ENCODE measurements at regions not wholly inside any gene's neighbourhood (a gene's known extent, or its start where the extent isn't known, plus 50 kb on each side); places are given as distances from the start of the nearest gene placed in this dataset.

- Histone ChIP-seq H3K9me3 (no peaks in the 10 kb centered on the region), H3K4me1 (no peaks in the 10 kb centered on the region), H3K36me3 (no peaks in the 10 kb centered on the region), H3K27ac (no peak overlapping the region), H3K27me3 (no peaks in the 10 kb centered on the region), H3K4me3 (replicated peaks in 1 of 3) (no peak overlapping the region)
- no peak for DNase-seq
- 90 to 98% methylated on average over 1 of the region's 1 CpG for WGBS, 2 donors
- intact Hi-C loops (cut with DNase I): no loop called here
- no peak for TF ChIP-seq POLR2A (IDR thresholded peaks at IDR 0.05)
- no peak for TF ChIP-seq CTCF (IDR thresholded peaks at IDR 0.05)
Measured at GRCh38 chr14:86665975-86666374, 1136.0 kb downstream of the FLRT2 start.

GRCh38 chr14:86662334-86662733 lies 1132.4 kb downstream of the FLRT2 start:
- intact Hi-C loops (cut with DNase I): no loop called here
- H3K4me1 ChIP-seq: no peaks in the 10 kb centered on the region
- WGBS, 2 donors: 94% methylated on average over 3 of the region's 3 CpGs
- no peak overlapping the region for H3K27ac ChIP-seq
- no peak overlapping the region for H3K4me3 ChIP-seq (replicated peaks in 1 of 3)
- no peak for DNase-seq
- TF ChIP-seq CTCF (IDR thresholded peaks at IDR 0.05) (no peak), POLR2A (IDR thresholded peaks at IDR 0.05) (no peak)
- H3K9me3 ChIP-seq: no peaks in the 10 kb centered on the region
- no peaks in the 10 kb centered on the region for H3K27me3 ChIP-seq
- no peaks in the 10 kb centered on the region for H3K36me3 ChIP-seq

- Histone ChIP-seq H3K27ac (no peak overlapping the region), H3K4me1 (no peaks in the 10 kb centered on the region), H3K9me3 (no peaks in the 10 kb centered on the region), H3K4me3 (replicated peaks in 1 of 3) (no peak overlapping the region), H3K36me3 (no peaks in the 10 kb centered on the region), H3K27me3 (no peaks in the 10 kb centered on the region)
- 64 to 74% methylated on average over 8 of the region's 8 CpGs for WGBS, 2 donors
- TF ChIP-seq CTCF (IDR thresholded peaks at IDR 0.05): peak in 4 of 6 experiments; percentile 32 to 55 (median 48)
- TF ChIP-seq POLR2A (IDR thresholded peaks at IDR 0.05): no peak
- peak; percentile 54 to 76 for DNase-seq
- intact Hi-C loops (cut with DNase I): no loop called here
Measured at GRCh38 chr14:86654558-86655184, 1124.7 kb downstream of the FLRT2 start.

GRCh38 chr14:86652526-86652925 lies 1122.6 kb downstream of the FLRT2 start:
- TF ChIP-seq CTCF (IDR thresholded peaks at IDR 0.05) (no peak), POLR2A (IDR thresholded peaks at IDR 0.05) (no peak)
- no peak for DNase-seq
- Histone ChIP-seq H3K9me3 (no peaks in the 10 kb centered on the region), H3K4me3 (replicated peaks in 1 of 3) (no peak overlapping the region), H3K4me1 (no peaks in the 10 kb centered on the region), H3K27me3 (no peaks in the 10 kb centered on the region), H3K36me3 (no peaks in the 10 kb centered on the region), H3K27ac (no peak overlapping the region)
- 87 to 92% methylated on average over 4 of the region's 4 CpGs for WGBS, 2 donors
- intact Hi-C loops (cut with DNase I): no loop called here

DNA sequence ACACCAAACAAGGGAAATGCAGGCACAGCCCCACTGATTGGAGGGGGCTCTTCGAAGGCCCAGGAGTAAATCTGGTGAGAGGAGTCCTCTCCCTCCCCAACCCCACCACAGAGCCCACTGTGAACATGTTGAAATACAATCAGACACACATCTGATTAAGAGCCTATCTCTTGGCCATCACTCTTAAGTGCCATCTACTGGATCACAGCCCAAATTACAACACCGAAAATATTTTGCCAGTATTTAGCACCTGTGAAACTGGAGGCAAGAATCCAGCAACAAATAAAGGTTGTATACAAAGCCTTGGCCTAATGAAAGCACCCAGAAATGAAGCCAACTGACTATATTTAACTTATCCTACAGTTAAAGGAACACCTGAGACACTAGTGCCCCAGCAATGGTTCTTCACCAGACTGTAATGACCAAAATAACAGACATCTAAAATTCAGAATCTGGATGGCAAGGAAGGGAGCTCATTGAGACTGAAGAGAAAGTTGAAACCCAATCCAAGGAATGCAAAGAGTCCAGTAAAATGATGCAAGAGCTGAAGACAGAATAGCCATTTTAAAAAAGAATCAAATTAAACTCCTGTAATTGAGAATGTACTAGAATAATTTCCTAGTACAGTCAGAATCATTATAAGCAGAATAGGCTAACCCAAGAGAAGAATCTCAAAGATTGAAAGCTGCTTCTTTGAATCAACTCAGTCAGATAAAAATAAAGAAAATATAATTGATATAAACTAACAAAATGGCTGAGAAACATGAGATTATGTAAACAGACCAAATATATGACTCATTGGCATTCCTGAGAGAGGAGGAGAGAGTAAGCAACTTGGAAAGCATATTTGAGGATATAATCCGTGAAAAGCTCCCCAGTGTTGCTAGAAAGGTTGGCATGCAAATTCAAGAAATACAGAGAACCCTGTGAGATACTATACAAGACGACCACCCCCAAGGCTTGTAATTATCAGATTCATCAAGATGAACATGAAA lies 1117.0 kb downstream of the FLRT2 start:
- no peaks in the 10 kb centered on the region for H3K36me3 ChIP-seq
- TF ChIP-seq CTCF (IDR thresholded peaks at IDR 0.05) (no peak), POLR2A (IDR thresholded peaks at IDR 0.05) (no peak)
- no peak overlapping the region for H3K4me3 ChIP-seq (replicated peaks in 1 of 3)
- no peak for DNase-seq
- no peaks in the 10 kb centered on the region for H3K9me3 ChIP-seq
- intact Hi-C loops (cut with DNase I): no loop called here
- WGBS, 2 donors: 94% methylated on average over 4 of the region's 4 CpGs
- H3K27ac ChIP-seq: no peak overlapping the region
- H3K27me3 ChIP-seq: no peaks in the 10 kb centered on the region
- H3K4me1 ChIP-seq: no peaks in the 10 kb centered on the region

Data from thyroid gland (tissue), 4 donors.